Lower leg skin (tissue), 4 donors: ENCODE measurements at regions not wholly inside any gene's neighbourhood (a gene's known extent, or its start where the extent isn't known, plus 50 kb on each side); places are given as distances from the start of the nearest gene placed in this dataset.

Source experiments
- DNase-seq, 2 donors: peaks; one replicate each; pipeline ENCODE4 v3.0.0-alpha.2; 2019; ENCODE audit warnings: low spot score in 2 of 2
- H3K4me3 ChIP-seq: fragments of 200-600 bp; sonication (generic); 2 replicates; pipeline ENCODE4 v1.5.1; 2017; ENCODE audit warnings: mild to moderate bottlenecking, low read depth; ENCODE audit not compliant: poor library complexity, severe bottlenecking
- POLR2A ChIP-seq, 2 donors: fragments of 450-650 bp; IDR thresholded peaks; one replicate each; pipeline ENCODE4 v1.6.1; 2016 to 2017; ENCODE audit warnings: antibody characterized with exemption in 2 of 2, mild to moderate bottlenecking in 1 of 2, moderate library complexity in 1 of 2
- WGBS, 2 donors: methylation state at CpG; one replicate each; pipeline ENCODE4 v1.1.5; 2018; 5-methylcytosine and 5-hydroxymethylcytosine counted together
- intact Hi-C: fragments of 100-400 bp; cut with DNase I; formaldehyde crosslinking; loops from one replicate; pipeline ENCODE4 v1.15.0; 2023; ENCODE audit warnings: low total_unique reads
- TF ChIP-seq, protein P1 (sequence below), 3 donors: fragments of 450-650 bp; IDR thresholded peaks; one replicate each; pipeline ENCODE4 v1.5.1; 2016; ENCODE audit warnings: antibody characterized with exemption in 3 of 3, mild to moderate bottlenecking in 3 of 3, moderate library complexity in 2 of 3

DNA sequence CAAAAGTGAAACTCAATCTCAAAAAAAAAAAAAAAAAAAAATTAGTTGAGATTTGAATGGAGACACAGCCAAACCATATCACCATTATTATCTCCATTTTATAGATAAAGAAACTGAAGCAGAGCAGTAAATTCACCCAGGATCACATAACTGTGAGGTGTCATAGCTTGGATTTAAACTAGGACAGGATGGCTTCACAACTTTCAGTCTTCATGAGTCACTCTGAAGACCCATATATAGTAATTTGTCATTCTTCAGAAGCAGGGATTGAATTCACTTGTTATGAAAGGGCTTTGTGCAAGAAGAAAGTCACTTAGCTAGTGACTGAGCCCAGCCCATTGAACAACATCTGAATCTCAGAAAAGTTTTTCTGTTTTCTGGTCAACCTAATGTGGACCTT, 60.5 kb upstream of the LRIG1 start:
- H3K4me3 ChIP-seq = no peak overlapping the region
- DNase-seq = no peak
- TF ChIP-seq POLR2A (IDR thresholded peaks at IDR 0.05) = no peak
- TF ChIP-seq, protein P1, sequence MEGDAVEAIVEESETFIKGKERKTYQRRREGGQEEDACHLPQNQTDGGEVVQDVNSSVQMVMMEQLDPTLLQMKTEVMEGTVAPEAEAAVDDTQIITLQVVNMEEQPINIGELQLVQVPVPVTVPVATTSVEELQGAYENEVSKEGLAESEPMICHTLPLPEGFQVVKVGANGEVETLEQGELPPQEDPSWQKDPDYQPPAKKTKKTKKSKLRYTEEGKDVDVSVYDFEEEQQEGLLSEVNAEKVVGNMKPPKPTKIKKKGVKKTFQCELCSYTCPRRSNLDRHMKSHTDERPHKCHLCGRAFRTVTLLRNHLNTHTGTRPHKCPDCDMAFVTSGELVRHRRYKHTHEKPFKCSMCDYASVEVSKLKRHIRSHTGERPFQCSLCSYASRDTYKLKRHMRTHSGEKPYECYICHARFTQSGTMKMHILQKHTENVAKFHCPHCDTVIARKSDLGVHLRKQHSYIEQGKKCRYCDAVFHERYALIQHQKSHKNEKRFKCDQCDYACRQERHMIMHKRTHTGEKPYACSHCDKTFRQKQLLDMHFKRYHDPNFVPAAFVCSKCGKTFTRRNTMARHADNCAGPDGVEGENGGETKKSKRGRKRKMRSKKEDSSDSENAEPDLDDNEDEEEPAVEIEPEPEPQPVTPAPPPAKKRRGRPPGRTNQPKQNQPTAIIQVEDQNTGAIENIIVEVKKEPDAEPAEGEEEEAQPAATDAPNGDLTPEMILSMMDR (IDR thresholded peaks at IDR 0.05) = no peak
- intact Hi-C loops = no loop called here

DNA sequence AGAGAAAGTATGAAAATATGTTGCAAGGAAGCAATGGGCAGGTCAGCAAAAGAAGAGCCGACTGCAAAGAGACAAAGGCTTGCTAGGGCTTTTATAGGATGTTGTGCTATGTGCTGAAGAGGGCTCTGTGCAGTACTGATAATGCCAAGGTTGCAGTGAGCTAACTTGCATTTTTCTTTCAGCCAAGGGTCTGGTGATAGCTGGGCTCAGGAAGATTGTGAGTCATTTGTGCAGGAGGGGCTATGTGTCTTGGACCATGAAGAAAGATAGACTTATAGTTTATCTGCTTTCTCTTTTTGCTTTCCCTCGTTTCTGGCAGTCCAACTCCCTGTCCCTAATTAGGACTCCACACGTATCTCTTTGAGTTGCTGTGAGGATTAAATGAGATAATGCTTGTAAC, 64.5 kb upstream of the LRIG1 start:
- DNase-seq = no peak
- H3K4me3 ChIP-seq = no peak overlapping the region
- TF ChIP-seq, protein P1 (IDR thresholded peaks at IDR 0.05) = no peak
- TF ChIP-seq POLR2A (IDR thresholded peaks at IDR 0.05) = no peak
- intact Hi-C loops = no loop called here
- 49 to 60% methylated on average over 3 of the region's 3 CpGs for WGBS, 2 donors

DNA sequence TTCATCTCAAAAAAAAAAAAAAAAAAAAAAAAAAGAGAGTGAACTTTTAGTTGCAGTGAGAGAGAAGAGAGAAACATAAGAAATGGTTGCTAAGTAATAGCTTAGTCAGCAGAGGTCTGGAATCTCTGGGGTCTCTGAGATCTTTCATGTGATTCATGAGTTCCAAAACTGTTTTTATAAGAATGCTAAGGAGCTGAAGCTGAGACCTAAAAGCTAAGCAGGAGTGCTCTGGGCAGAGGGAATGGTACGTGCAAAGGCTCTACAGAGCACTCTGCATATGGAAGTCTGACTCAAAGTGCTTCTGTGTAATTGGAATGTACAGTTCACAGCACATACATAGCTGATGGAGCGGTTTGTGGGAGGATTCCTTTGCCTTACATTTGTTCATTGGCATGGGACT, 66.3 kb upstream of the LRIG1 start:
- 77 to 90% methylated on average over 2 of the region's 2 CpGs for WGBS, 2 donors
- TF ChIP-seq, protein P1 (IDR thresholded peaks at IDR 0.05) = no peak
- no peak for TF ChIP-seq POLR2A (IDR thresholded peaks at IDR 0.05)
- no peak for DNase-seq
- H3K4me3 ChIP-seq = no peak overlapping the region
- intact Hi-C loops = no loop called here

DNA sequence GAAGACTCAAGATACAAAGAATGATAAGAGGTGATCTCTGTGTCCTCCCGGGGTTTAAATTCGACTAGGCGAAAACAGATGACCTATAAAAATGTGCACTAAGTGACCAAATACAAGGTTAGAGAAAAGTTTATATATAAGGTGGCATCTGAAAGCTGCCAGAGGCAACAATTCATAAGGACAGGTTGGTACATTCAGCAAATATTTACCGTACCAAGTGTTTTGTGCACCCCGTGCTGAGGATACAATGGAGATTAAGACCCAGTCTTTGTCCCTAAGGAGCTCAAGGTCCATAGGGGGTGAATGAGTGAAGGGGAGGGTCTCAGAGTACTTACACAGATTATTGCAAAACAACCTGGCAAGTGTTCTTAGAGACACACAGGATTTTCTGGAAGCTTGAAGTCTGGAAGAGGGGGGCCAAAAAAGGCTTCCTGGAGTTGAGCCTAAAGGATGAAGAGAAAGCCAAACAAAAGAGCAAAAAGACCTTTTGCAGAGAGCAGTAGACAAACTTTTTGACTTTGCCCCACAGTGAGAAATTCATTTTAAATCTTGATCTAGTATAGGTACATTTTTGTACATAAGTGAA, 71.4 kb upstream of the LRIG1 start:
- TF ChIP-seq, protein P1 (IDR thresholded peaks at IDR 0.05) = no peak
- TF ChIP-seq POLR2A (IDR thresholded peaks at IDR 0.05) = no peak
- no peak overlapping the region for H3K4me3 ChIP-seq
- DNase-seq = no peak
- intact Hi-C loops = no loop called here
- WGBS, 2 donors = 70 to 73% methylated on average over 5 of the region's 5 CpGs

DNA sequence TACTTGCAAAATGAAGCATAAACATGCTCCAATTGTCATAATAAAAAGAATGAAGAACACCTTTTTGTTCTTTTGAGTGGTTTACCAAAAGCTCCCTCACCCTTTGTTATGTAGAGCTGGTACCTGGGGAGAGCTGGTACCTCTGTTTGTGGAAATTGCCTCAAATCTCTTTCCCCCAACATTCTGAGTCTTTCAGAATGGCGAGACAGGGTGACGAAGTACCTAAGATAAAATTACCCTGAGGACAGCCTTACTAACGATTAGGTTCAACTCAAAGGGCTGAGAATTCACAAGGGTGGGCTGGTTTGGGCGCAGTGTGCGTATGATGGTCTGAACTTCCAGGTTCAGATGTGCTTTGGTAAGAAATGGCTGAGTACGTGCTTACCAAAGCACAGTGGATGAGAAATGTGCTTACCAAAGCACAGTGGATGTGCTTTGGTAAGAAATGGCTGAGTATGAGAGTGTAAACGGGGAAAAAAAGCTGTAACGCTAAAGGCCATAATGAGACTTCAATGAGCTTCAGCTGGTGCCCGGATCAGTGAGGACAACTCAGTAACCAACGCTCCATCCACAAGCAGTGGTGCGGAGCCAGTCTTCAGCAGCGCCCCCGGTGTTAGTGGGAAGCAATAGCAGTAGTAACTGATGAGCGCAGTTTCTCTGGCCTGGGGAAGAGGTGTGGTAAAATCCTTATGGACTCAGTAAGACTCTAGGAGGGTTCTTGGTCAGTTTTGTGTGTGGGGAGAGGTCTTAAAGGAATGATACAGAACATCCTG, 72.3 kb upstream of the LRIG1 start:
- intact Hi-C loops = no loop called here
- DNase-seq = no peak
- no peak overlapping the region for H3K4me3 ChIP-seq
- TF ChIP-seq, protein P1 (IDR thresholded peaks at IDR 0.05) = no peak
- TF ChIP-seq POLR2A (IDR thresholded peaks at IDR 0.05) = no peak
- WGBS, 2 donors = 80 to 84% methylated on average over 14 of the region's 14 CpGs
